ENCODE measurements at regions not wholly inside any gene's neighbourhood (a gene's known extent, or its start where the extent isn't known, plus 50 kb on each side); places are given as distances from the start of the nearest gene placed in this dataset.

- intact Hi-C loops (cut with micrococcal nuclease; ENCODE audit: unreplicated experiment): loop anchor here (1.0 kb wide), 1 partner anchor 8 kb away; no protein-coding TSS in a partner anchor
- Histone ChIP-seq H3K4me1 (peaks cover 19% of the 10 kb centered on the region), H3K9me3 (peaks cover 4% of the 10 kb centered on the region; the same call in 1 of the 2 replicates), H3K27me3 (replicated peaks; ENCODE audit: control insufficient read depth, insufficient read depth, low read length) (no peaks in the 10 kb centered on the region), H3K36me3 (ENCODE audit: control insufficient read depth, insufficient read depth, low read length) (no peaks in the 10 kb centered on the region), H3K4me3 (ENCODE audit: low read depth, low read length) (no peak overlapping the region)
- Mint-ChIP-seq H3K36me3 (ENCODE audit: insufficient read depth, unreplicated experiment) (no peaks in the 10 kb centered on the region), H3K4me1 (ENCODE audit: low read depth, unreplicated experiment) (peaks cover 6% of the 10 kb centered on the region), H3K27ac (ENCODE audit: unreplicated experiment) (no peak overlapping the region), H3K4me3 (ENCODE audit: unreplicated experiment) (peak overlapping the region; percentile 54), H3K27me3 (ENCODE audit: insufficient read depth, unreplicated experiment) (no peaks in the 10 kb centered on the region), H3K9me3 (ENCODE audit: unreplicated experiment) (peaks cover 9% of the 10 kb centered on the region)
- no peak for DNase-seq
- no TSS peak for BruUV-seq (replicated peaks)
- TF ChIP-seq, protein P1, sequence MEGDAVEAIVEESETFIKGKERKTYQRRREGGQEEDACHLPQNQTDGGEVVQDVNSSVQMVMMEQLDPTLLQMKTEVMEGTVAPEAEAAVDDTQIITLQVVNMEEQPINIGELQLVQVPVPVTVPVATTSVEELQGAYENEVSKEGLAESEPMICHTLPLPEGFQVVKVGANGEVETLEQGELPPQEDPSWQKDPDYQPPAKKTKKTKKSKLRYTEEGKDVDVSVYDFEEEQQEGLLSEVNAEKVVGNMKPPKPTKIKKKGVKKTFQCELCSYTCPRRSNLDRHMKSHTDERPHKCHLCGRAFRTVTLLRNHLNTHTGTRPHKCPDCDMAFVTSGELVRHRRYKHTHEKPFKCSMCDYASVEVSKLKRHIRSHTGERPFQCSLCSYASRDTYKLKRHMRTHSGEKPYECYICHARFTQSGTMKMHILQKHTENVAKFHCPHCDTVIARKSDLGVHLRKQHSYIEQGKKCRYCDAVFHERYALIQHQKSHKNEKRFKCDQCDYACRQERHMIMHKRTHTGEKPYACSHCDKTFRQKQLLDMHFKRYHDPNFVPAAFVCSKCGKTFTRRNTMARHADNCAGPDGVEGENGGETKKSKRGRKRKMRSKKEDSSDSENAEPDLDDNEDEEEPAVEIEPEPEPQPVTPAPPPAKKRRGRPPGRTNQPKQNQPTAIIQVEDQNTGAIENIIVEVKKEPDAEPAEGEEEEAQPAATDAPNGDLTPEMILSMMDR (IDR thresholded peaks at IDR 0.05; ENCODE audit: insufficient read depth in 1 of 2, low read depth in 1 of 2, low read length in 1 of 2, severe bottlenecking in 1 of 2, unreplicated experiment in 1 of 2): no peak
- ChIA-PET POLR2A (no interaction called here), CTCF (no interaction called here)
These were observed 284.8 kb downstream of the OTOL1 start for GRCh38 chr3:161781381-161781780.

GRCh38 chr3:161793194-161793930 lies 296.8 kb downstream of the OTOL1 start:
- CTCF ChIA-PET: interaction anchor here (0.5 kb wide), 1 partner anchor 238 kb away, joined by 5 read pairs; no protein-coding TSS in a partner anchor
- no peaks in the 10 kb centered on the region for H3K36me3 Mint-ChIP-seq (ENCODE audit: insufficient read depth, unreplicated experiment)

GRCh38 chr3:161794551-161794950 lies 297.9 kb downstream of the OTOL1 start:
- Histone ChIP-seq H3K9me3 (no peaks in the 10 kb centered on the region), H3K4me1 (peaks cover 16% of the 10 kb centered on the region), H3K4me3 (ENCODE audit: low read depth, low read length) (no peak overlapping the region), H3K36me3 (ENCODE audit: control insufficient read depth, insufficient read depth, low read length) (no peaks in the 10 kb centered on the region), H3K27me3 (replicated peaks; ENCODE audit: control insufficient read depth, insufficient read depth, low read length) (no peaks in the 10 kb centered on the region)
- TF ChIP-seq, protein P1 (IDR thresholded peaks at IDR 0.05; ENCODE audit: insufficient read depth in 1 of 2, low read depth in 1 of 2, low read length in 1 of 2, severe bottlenecking in 1 of 2, unreplicated experiment in 1 of 2): no peak
- Mint-ChIP-seq H3K27me3 (ENCODE audit: insufficient read depth, unreplicated experiment) (no peaks in the 10 kb centered on the region), H3K4me1 (ENCODE audit: low read depth, unreplicated experiment) (peaks cover 10% of the 10 kb centered on the region), H3K9me3 (ENCODE audit: unreplicated experiment) (no peaks in the 10 kb centered on the region), H3K27ac (ENCODE audit: unreplicated experiment) (no peak overlapping the region), H3K4me3 (ENCODE audit: unreplicated experiment) (no peak overlapping the region), H3K36me3 (ENCODE audit: insufficient read depth, unreplicated experiment) (no peaks in the 10 kb centered on the region)
- POLR2A ChIA-PET: no interaction called here
- no TSS peak for BruUV-seq (replicated peaks)
- intact Hi-C loops (cut with micrococcal nuclease; ENCODE audit: unreplicated experiment): no loop called here
- CTCF ChIA-PET: no interaction called here
- DNase-seq: no peak

More at GRCh38 chr3:161793194-161793930, 296.8 kb downstream of the OTOL1 start:
- intact Hi-C loops (cut with micrococcal nuclease; ENCODE audit: unreplicated experiment): no loop called here
- H3K4me3 Mint-ChIP-seq (ENCODE audit: unreplicated experiment): no peak overlapping the region
- no peaks in the 10 kb centered on the region for H3K9me3 ChIP-seq
- DNase-seq: no peak
- peaks cover 16% of the 10 kb centered on the region for H3K4me1 Mint-ChIP-seq (ENCODE audit: low read depth, unreplicated experiment)
- no peak overlapping the region for H3K27ac Mint-ChIP-seq (ENCODE audit: unreplicated experiment)
- H3K27me3 Mint-ChIP-seq (ENCODE audit: insufficient read depth, unreplicated experiment): no peaks in the 10 kb centered on the region
- H3K36me3 ChIP-seq (ENCODE audit: control insufficient read depth, insufficient read depth, low read length): no peaks in the 10 kb centered on the region
- TF ChIP-seq, protein P1 (IDR thresholded peaks at IDR 0.05; ENCODE audit: insufficient read depth in 1 of 2, low read depth in 1 of 2, low read length in 1 of 2, severe bottlenecking in 1 of 2, unreplicated experiment in 1 of 2): no peak
- no peak overlapping the region for H3K4me3 ChIP-seq (ENCODE audit: low read depth, low read length)
- no TSS peak for BruUV-seq (replicated peaks)
- H3K4me1 ChIP-seq: peaks cover 25% of the 10 kb centered on the region
- H3K27me3 ChIP-seq (replicated peaks; ENCODE audit: control insufficient read depth, insufficient read depth, low read length): no peaks in the 10 kb centered on the region
- no peaks in the 10 kb centered on the region for H3K9me3 Mint-ChIP-seq (ENCODE audit: unreplicated experiment)
- POLR2A ChIA-PET: no interaction called here
